Neuronal stem cell (in vitro differentiated cells): ENCODE measurements at regions not wholly inside any gene's neighbourhood (a gene's known extent, or its start where the extent isn't known, plus 50 kb on each side); places are given as distances from the start of the nearest gene placed in this dataset.

Experiments
- DNase-seq: peaks from one replicate; pipeline ENCODE4 v3.0.0-alpha.2; 2013; ENCODE audit warnings: low spot score
- H2AFZ ChIP-seq: one replicate; pipeline ENCODE4 v1.6.1; 2013; ENCODE audit warnings: mild to moderate bottlenecking, low read length, inconsistent platforms
- H2AK5ac ChIP-seq: 2 replicates; pipeline ENCODE4 v1.6.1; 2013; ENCODE audit warnings: low read depth, mild to moderate bottlenecking, inconsistent platforms, low read length, moderate library complexity, mixed read lengths
- H2BK120ac ChIP-seq: 2 replicates; pipeline ENCODE4 v1.6.1; 2013; ENCODE audit warnings: low read depth, mild to moderate bottlenecking, inconsistent platforms, low read length, moderate library complexity, mixed read lengths
- H2BK12ac ChIP-seq: one replicate; pipeline ENCODE4 v1.6.1; 2013; ENCODE audit warnings: low read length, inconsistent platforms
- H2BK15ac ChIP-seq: 2 replicates; pipeline ENCODE4 v1.6.1; 2013; ENCODE audit warnings: mild to moderate bottlenecking, low read length, inconsistent platforms, mixed read lengths
- H2BK5ac ChIP-seq: one replicate; pipeline ENCODE4 v1.6.1; 2013; ENCODE audit warnings: inconsistent platforms, mild to moderate bottlenecking, low read length, moderate library complexity
- H3K14ac ChIP-seq: one replicate; pipeline ENCODE4 v1.6.1; 2013; ENCODE audit warnings: low read length, inconsistent platforms
- H3K18ac ChIP-seq: 2 replicates; pipeline ENCODE4 v1.6.1; 2013; ENCODE audit warnings: low read length, inconsistent platforms
- H3K23ac ChIP-seq: 2 replicates; pipeline ENCODE4 v1.6.1; 2013; ENCODE audit warnings: low read depth, mild to moderate bottlenecking, mixed read lengths, low read length, inconsistent platforms; ENCODE audit not compliant: poor library complexity
- H3K27ac ChIP-seq: replicated peaks from 3 replicates; pipeline ENCODE4 v1.5.1; 2013; ENCODE audit warnings: low read length, inconsistent platforms
- H3K27me3 ChIP-seq, 3 experiments: 2 replicates each; pipeline ENCODE4 v1.6.1; 2013; ENCODE audit warnings: low read length in 3 of 3, mild to moderate bottlenecking in 2 of 3, inconsistent platforms in 1 of 3, low read depth in 1 of 3, mixed read lengths in 1 of 3, moderate library complexity in 1 of 3; ENCODE audit not compliant: control insufficient read depth in 3 of 3, insufficient read depth in 3 of 3
- H3K36me3 ChIP-seq, 2 donors: replicated peaks in 1 of 2; 2 replicates each; pipeline ENCODE4 v1.6.1; 2013; ENCODE audit warnings: low read length in 2 of 2; ENCODE audit not compliant: control insufficient read depth in 2 of 2, insufficient read depth in 2 of 2
- H3K4ac ChIP-seq: 2 replicates; pipeline ENCODE4 v1.6.1; 2013; ENCODE audit warnings: inconsistent platforms, mild to moderate bottlenecking, low read length, moderate library complexity
- H3K4me1 ChIP-seq, 2 donors: 1 replicate in 1 of 2; 2 replicates in 1 of 2; pipeline ENCODE4 v1.6.1; 2013; ENCODE audit warnings: low read length in 2 of 2, low read depth in 1 of 2; ENCODE audit not compliant: control insufficient read depth in 2 of 2, insufficient read depth in 1 of 2
- H3K4me2 ChIP-seq: one replicate; pipeline ENCODE4 v1.6.1; 2013; ENCODE audit warnings: mild to moderate bottlenecking, low read length, inconsistent platforms; ENCODE audit not compliant: insufficient read depth, poor library complexity, severe bottlenecking
- H3K4me3 ChIP-seq, 2 donors: 2 replicates each; pipeline ENCODE4 v1.5.1; 2013; ENCODE audit warnings: low read length in 2 of 2, mild to moderate bottlenecking in 2 of 2, inconsistent platforms in 1 of 2, moderate library complexity in 1 of 2
- H3K79me1 ChIP-seq: one replicate; pipeline ENCODE4 v1.6.1; 2013; ENCODE audit warnings: low read depth, mild to moderate bottlenecking, inconsistent platforms, low read length, moderate library complexity
- H3K9ac ChIP-seq: one replicate; pipeline ENCODE4 v1.6.1; 2013; ENCODE audit warnings: mild to moderate bottlenecking, low read depth, low read length, inconsistent platforms; ENCODE audit not compliant: poor library complexity
- H3K9me3 ChIP-seq, 2 donors: replicated peaks in 1 of 2; 2 replicates each; pipeline versions ENCODE3 to v1.6.1; 2013; ENCODE audit warnings: low read length in 2 of 2, mild to moderate bottlenecking in 2 of 2, inconsistent platforms in 1 of 2, low read depth in 1 of 2, mixed read lengths in 1 of 2, moderate library complexity in 1 of 2; ENCODE audit not compliant: control insufficient read depth in 2 of 2, insufficient read depth in 1 of 2
- H4K8ac ChIP-seq: one replicate; pipeline ENCODE4 v1.6.1; 2013; ENCODE audit warnings: low read depth, mild to moderate bottlenecking, inconsistent platforms, low read length, moderate library complexity
- H4K91ac ChIP-seq: one replicate; pipeline ENCODE4 v1.6.1; 2013; ENCODE audit warnings: low read length, low read depth, mild to moderate bottlenecking, inconsistent platforms; ENCODE audit not compliant: poor library complexity
- WGBS, 2 donors: extraction: QIAGEN DNeasy Blood & Tissue Kit; methylation state at CpG; one replicate each; pipeline ENCODE4 v1.1.7; 2013; ENCODE audit warnings: missing lambda C conversion rate in 2 of 2, mixed read lengths in 1 of 2; ENCODE audit not compliant: insufficient read length in 2 of 2, insufficient replicate concordance in 1 of 2; ENCODE audit errors: extremely low coverage in 2 of 2; 5-methylcytosine and 5-hydroxymethylcytosine counted together

GRCh38 chr5:114255260-114255659, 106.6 kb upstream of the KCNN2 start:
- Histone ChIP-seq H4K91ac (no peak overlapping the region), H3K4ac (no peak overlapping the region), H3K79me1 (no peaks in the 10 kb centered on the region), H3K23ac (no peak overlapping the region), H3K14ac (no peak overlapping the region), H3K9me3 (no peaks in the 10 kb centered on the region), H3K4me1 (peaks cover 0 to 4% of the 10 kb centered on the region in 2 donors), H3K18ac (no peak overlapping the region), H3K27ac (no peak overlapping the region), H3K36me3 (no peaks in the 10 kb centered on the region), H2BK120ac (no peak overlapping the region), H2BK15ac (no peak overlapping the region), H2AK5ac (no peak overlapping the region), H3K9ac (no peak overlapping the region), H4K8ac (no peak overlapping the region), H2AFZ (no peak overlapping the region), H3K27me3 (no peaks in the 10 kb centered on the region), H2BK5ac (no peak overlapping the region), H2BK12ac (no peak overlapping the region), H3K4me3 (no peak overlapping the region), H3K4me2 (no peak overlapping the region)
- peak; percentile 9 for DNase-seq
- WGBS, 2 donors, result no CpG with 5 or more reads among the region's 3 CpGs

GRCh38 chr5:114261989-114262388, 99.9 kb upstream of the KCNN2 start:
- Histone ChIP-seq H2AK5ac (no peak overlapping the region), H3K4me1 (peaks cover 0 to 6% of the 10 kb centered on the region in 2 donors), H3K79me1 (no peaks in the 10 kb centered on the region), H3K27me3 (no peaks in the 10 kb centered on the region), H3K36me3 (no peaks in the 10 kb centered on the region), H4K91ac (no peak overlapping the region), H3K14ac (no peak overlapping the region), H3K4me3 (no peak overlapping the region), H2AFZ (no peak overlapping the region), H3K4me2 (no peak overlapping the region), H3K9ac (no peak overlapping the region), H4K8ac (no peak overlapping the region), H2BK12ac (no peak overlapping the region), H3K4ac (no peak overlapping the region), H2BK120ac (no peak overlapping the region), H3K9me3 (no peaks in the 10 kb centered on the region), H3K18ac (no peak overlapping the region), H2BK5ac (no peak overlapping the region), H3K27ac (no peak overlapping the region), H3K23ac (no peak overlapping the region), H2BK15ac (no peak overlapping the region)
- no peak for DNase-seq
- WGBS, 2 donors, result no CpG with 5 or more reads among the region's 3 CpGs

GRCh38 chr5:114265432-114266060, 96.3 kb upstream of the KCNN2 start:
- no peak overlapping the region for H3K4me2 ChIP-seq
- peak; percentile 18 for DNase-seq
- no peak overlapping the region for H3K4ac ChIP-seq
- H3K36me3 ChIP-seq, result no peaks in the 10 kb centered on the region
- no peak overlapping the region for H2BK5ac ChIP-seq
- H3K23ac ChIP-seq, result no peak overlapping the region
- H2BK15ac ChIP-seq, result no peak overlapping the region
- H3K18ac ChIP-seq, result no peak overlapping the region
- H3K14ac ChIP-seq, result no peak overlapping the region
- H3K4me3 ChIP-seq, result no peak overlapping the region
- H2BK12ac ChIP-seq, result no peak overlapping the region
- no peak overlapping the region for H3K9ac ChIP-seq
- H3K9me3 ChIP-seq, result no peaks in the 10 kb centered on the region
- H3K27me3 ChIP-seq, result no peaks in the 10 kb centered on the region
- H3K4me1 ChIP-seq, result peaks cover 0 to 6% of the 10 kb centered on the region in 2 donors
- H3K79me1 ChIP-seq, result no peaks in the 10 kb centered on the region
- H2AFZ ChIP-seq, result no peak overlapping the region
- H2BK120ac ChIP-seq, result no peak overlapping the region
- WGBS, 2 donors, result no CpG with 5 or more reads among the region's 2 CpGs
- no peak overlapping the region for H2AK5ac ChIP-seq
- no peak overlapping the region for H3K27ac ChIP-seq
- no peak overlapping the region for H4K8ac ChIP-seq
- H4K91ac ChIP-seq, result no peak overlapping the region

DNA sequence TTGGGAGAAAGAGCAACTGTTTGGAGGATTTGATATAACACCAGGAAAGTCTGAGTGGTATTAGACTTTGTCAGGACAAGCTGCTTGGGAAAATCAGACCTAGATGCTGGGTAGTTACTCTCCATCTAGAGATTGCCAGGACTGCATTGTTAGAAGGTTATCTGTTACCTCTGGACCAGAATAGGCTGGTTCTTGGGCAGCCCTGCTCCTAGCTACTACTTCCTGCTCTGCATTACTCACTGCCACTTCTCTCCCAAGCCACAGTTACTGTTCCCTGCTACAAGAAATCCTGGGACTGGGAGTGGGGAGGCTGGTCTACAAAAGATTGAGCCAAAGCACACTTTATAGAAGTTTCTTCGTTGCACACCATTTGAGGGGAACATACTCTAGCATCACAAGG, 95.5 kb upstream of the KCNN2 start:
- DNase-seq, result no peak
- Histone ChIP-seq H2BK5ac (no peak overlapping the region), H4K91ac (no peak overlapping the region), H3K9me3 (no peaks in the 10 kb centered on the region), H3K23ac (no peak overlapping the region), H3K14ac (no peak overlapping the region), H2AK5ac (no peak overlapping the region), H3K27ac (no peak overlapping the region), H3K4me3 (no peak overlapping the region), H3K18ac (no peak overlapping the region), H3K9ac (no peak overlapping the region), H3K79me1 (no peaks in the 10 kb centered on the region), H3K27me3 (no peaks in the 10 kb centered on the region), H3K36me3 (no peaks in the 10 kb centered on the region), H3K4me1 (peaks cover 0 to 6% of the 10 kb centered on the region in 2 donors), H4K8ac (no peak overlapping the region), H2BK12ac (no peak overlapping the region), H3K4ac (no peak overlapping the region), H2BK15ac (no peak overlapping the region), H3K4me2 (no peak overlapping the region), H2AFZ (no peak overlapping the region), H2BK120ac (no peak overlapping the region)
- WGBS, 2 donors, result no CpG with 5 or more reads among the region's 1 CpG
